GM12878 (cell line): ENCODE measurements at regions not wholly inside any gene's neighbourhood (a gene's known extent, or its start where the extent isn't known, plus 50 kb on each side); places are given as distances from the start of the nearest gene placed in this dataset.

Experiments used
- CHD4 ChIP-seq: fragments of 200-600 bp; sonication (generic); IDR thresholded peaks from 2 replicates; pipeline ENCODE4 v1.6.1; 2016; ENCODE audit warnings: mild to moderate bottlenecking
- CTCF ChIP-seq, 3 experiments: IDR thresholded peaks in 2 of 3; conservative IDR thresholded peaks in 1 of 3; 2 replicates each; pipeline ENCODE4 v1.5.1; 2011; ENCODE audit warnings: low read depth in 3 of 3, low read length in 3 of 3, mild to moderate bottlenecking in 3 of 3, control low read depth in 2 of 3, moderate library complexity in 2 of 3, inconsistent platforms in 1 of 3, mixed read lengths in 1 of 3; ENCODE audit not compliant: control insufficient read depth in 2 of 3, insufficient read depth in 1 of 3; ENCODE audit errors: extremely low read depth in 1 of 3
- EZH2 ChIP-seq: IDR thresholded peaks from 2 replicates; pipeline ENCODE4 v1.6.1; 2012; ENCODE audit warnings: low read depth, mild to moderate bottlenecking, control low read depth, inconsistent platforms, low read length, borderline replicate concordance; ENCODE audit not compliant: control insufficient read depth
- NFYB ChIP-seq: IDR thresholded peaks from 2 replicates; pipeline ENCODE4 v1.6.1; 2011; ENCODE audit warnings: low read depth, mild to moderate bottlenecking, low read length, improper control_type of control experiment, moderate library complexity; ENCODE audit not compliant: insufficient read depth
- POLR2A ChIP-seq: IDR thresholded peaks from 2 replicates; pipeline ENCODE4 v1.6.1; 2011; ENCODE audit warnings: low read depth, mild to moderate bottlenecking, low read length
- RBBP5 ChIP-seq: fragments of 200-600 bp; sonication (generic); conservative IDR thresholded peaks from 2 replicates; pipeline ENCODE4 v1.6.1; 2016
- RELA ChIP-seq: fragments of 450-650 bp; IDR thresholded peaks from 2 replicates; pipeline ENCODE4 v1.8.0; 2014; ENCODE audit warnings: borderline replicate concordance; ENCODE audit not compliant: partially characterized antibody
- TF ChIP-seq, protein P1 (sequence below): fragments of 450-650 bp; IDR thresholded peaks from 2 replicates; pipeline ENCODE4 v1.6.1; 2016; ENCODE audit warnings: mild to moderate bottlenecking

DNA sequence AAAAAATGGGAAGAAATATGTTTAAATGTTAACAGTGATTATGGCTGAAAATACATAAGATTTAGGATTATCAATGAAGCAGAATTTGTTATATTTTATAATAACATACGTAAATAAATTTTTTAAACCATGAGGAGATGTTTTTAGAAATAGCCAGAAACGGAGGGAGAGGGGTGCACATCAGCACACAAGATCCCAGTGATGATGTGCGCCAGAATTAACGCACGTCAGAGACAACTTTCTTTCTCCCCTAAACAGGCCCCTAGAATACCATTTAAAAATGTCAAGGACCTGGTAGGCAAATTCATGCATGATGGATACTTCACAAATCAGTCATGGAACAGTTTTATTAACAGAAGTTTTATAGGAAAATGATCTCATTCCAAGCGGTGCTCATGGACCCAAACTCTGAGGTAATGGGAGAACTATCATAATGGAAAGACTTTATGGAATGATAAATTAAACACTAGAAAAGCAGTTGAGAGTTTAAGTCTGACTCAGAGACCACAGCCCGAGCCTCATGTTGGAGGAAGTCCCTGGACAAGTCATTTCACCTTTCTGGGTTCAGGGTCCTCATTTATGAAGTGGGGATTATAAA, 258.9 kb upstream of the GAS1 start:
- TF ChIP-seq NFYB (no peak), CTCF (IDR thresholded peaks at IDR 0.05 in 2 of 3, conservative IDR thresholded peaks at IDR 0.05 in 1 of 3; ENCODE audit: control insufficient read depth in 2 of 3, extremely low read depth in 1 of 3, insufficient read depth in 1 of 3, low read depth in 3 of 3, low read length in 3 of 3) (no peak), RELA (no peak), POLR2A (no peak), RBBP5 (no peak), CHD4 (no peak), EZH2 (no peak)
- TF ChIP-seq, protein P1, sequence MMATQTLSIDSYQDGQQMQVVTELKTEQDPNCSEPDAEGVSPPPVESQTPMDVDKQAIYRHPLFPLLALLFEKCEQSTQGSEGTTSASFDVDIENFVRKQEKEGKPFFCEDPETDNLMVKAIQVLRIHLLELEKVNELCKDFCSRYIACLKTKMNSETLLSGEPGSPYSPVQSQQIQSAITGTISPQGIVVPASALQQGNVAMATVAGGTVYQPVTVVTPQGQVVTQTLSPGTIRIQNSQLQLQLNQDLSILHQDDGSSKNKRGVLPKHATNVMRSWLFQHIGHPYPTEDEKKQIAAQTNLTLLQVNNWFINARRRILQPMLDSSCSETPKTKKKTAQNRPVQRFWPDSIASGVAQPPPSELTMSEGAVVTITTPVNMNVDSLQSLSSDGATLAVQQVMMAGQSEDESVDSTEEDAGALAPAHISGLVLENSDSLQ = no peak
